Upper lobe of left lung (tissue), 6 donors: ENCODE measurements at regions not wholly inside any gene's neighbourhood (a gene's known extent, or its start where the extent isn't known, plus 50 kb on each side); places are given as distances from the start of the nearest gene placed in this dataset.

ENCODE experiments used
- ATAC-seq, 2 donors: fragments of 200-7000 bp; cut with Tn5 transposase; one replicate each; pipeline ENCODE4 v1.9.1; 2022; ENCODE audit warnings: mild to moderate bottlenecking in 2 of 2, moderate library complexity in 2 of 2; ENCODE audit not compliant: low FRiP score in 2 of 2
- DNase-seq, 2 donors: peaks; one replicate each; pipeline ENCODE4 v3.0.0-alpha.2; 2019 to 2020
- H3K27ac ChIP-seq, 4 donors: fragments of 200-600 bp; sonication (generic); one replicate each; pipeline ENCODE4 v1.5.1; 2016 to 2019
- H3K27me3 ChIP-seq, 4 donors: fragments of 200-600 bp; sonication (generic); one replicate each; pipeline ENCODE4 v1.5.1; 2017 to 2019
- H3K36me3 ChIP-seq, 4 donors: fragments of 200-600 bp; sonication (generic); one replicate each; pipeline ENCODE4 v1.5.1; 2016 to 2019
- H3K4me1 ChIP-seq, 4 donors: fragments of 200-600 bp; sonication (generic); one replicate each; pipeline ENCODE4 v1.5.1; 2018 to 2019
- H3K4me3 ChIP-seq, 4 donors: fragments of 200-600 bp; sonication (generic); one replicate each; pipeline ENCODE4 v1.5.1; 2017 to 2019; ENCODE audit warnings: mild to moderate bottlenecking in 2 of 4, moderate library complexity in 1 of 4
- H3K9me3 ChIP-seq, 4 donors: fragments of 200-600 bp; sonication (generic); one replicate each; pipeline ENCODE4 v1.5.1; 2018 to 2019
- CTCF ChIP-seq, 6 experiments: fragments of 450-650 bp in 4 of 6; fragments of 200-600 bp in 2 of 6; sonication (generic) in 2 of 6; IDR thresholded peaks; one replicate each; pipeline ENCODE4 v1.5.1; 2016 to 2019; ENCODE audit warnings: antibody characterized with exemption in 6 of 6
- EP300 ChIP-seq, 4 donors: sonication (generic); formaldehyde crosslinking; IDR thresholded peaks; one replicate each; pipeline ENCODE4 v1.5.1; 2017; ENCODE audit warnings: antibody characterized with exemption in 4 of 4, control low read depth in 2 of 4
- POLR2A ChIP-seq, 4 donors: fragments of 450-650 bp; IDR thresholded peaks; one replicate each; pipeline ENCODE4 v1.5.1; 2016 to 2017; ENCODE audit warnings: antibody characterized with exemption in 4 of 4, mild to moderate bottlenecking in 2 of 4
- POLR2AphosphoS5 ChIP-seq, 2 donors: sonication (generic); formaldehyde crosslinking; IDR thresholded peaks; one replicate each; pipeline ENCODE4 v1.5.1; 2017; ENCODE audit warnings: antibody characterized with exemption in 2 of 2
- WGBS, 2 donors: methylation state at CpG; one replicate each; pipeline ENCODE4 v1.1.5; 2017 to 2018; 5-methylcytosine and 5-hydroxymethylcytosine counted together
- donor health status: DM: no; HTN: no; CAD: no; lungs with moderate emphysema.
- donor health status: DM: no; HTN: yes; CAD: no; lungs with severe emphysema.

DNA sequence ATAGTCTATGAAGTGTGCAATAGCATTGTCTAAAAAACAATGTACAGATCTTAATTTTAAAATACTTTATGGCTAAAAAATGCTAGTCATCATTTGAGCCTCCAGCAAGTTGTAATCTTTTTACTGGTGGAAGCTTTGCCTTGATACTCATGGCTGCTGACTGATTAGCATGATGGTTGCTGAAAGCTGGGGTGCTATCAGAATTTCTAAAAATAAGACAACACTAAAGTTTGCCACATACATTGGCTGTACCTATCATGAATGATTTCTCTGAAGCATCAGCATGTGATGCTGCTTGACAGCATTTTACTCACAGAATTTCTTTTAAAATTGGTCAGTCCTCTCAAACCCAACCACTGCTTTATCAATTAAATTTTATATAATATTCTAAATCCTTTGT is 101.5 kb upstream of the TMEM168 start:
- H3K9me3 ChIP-seq: no peaks in the 10 kb centered on the region
- TF ChIP-seq CTCF (IDR thresholded peaks at IDR 0.05): no peak
- no peak for TF ChIP-seq POLR2AphosphoS5 (IDR thresholded peaks at IDR 0.05)
- TF ChIP-seq POLR2A (IDR thresholded peaks at IDR 0.05): no peak
- no peak for TF ChIP-seq EP300 (IDR thresholded peaks at IDR 0.05)
- peaks cover 0 to 24% (median 0%) of the 10 kb centered on the region in 4 donors for H3K36me3 ChIP-seq
- no peak overlapping the region for H3K4me3 ChIP-seq
- no peak overlapping the region for H3K27ac ChIP-seq
- DNase-seq (no peak), ATAC-seq (no peak)
- H3K27me3 ChIP-seq: no peaks in the 10 kb centered on the region
- no peaks in the 10 kb centered on the region for H3K4me1 ChIP-seq

DNA sequence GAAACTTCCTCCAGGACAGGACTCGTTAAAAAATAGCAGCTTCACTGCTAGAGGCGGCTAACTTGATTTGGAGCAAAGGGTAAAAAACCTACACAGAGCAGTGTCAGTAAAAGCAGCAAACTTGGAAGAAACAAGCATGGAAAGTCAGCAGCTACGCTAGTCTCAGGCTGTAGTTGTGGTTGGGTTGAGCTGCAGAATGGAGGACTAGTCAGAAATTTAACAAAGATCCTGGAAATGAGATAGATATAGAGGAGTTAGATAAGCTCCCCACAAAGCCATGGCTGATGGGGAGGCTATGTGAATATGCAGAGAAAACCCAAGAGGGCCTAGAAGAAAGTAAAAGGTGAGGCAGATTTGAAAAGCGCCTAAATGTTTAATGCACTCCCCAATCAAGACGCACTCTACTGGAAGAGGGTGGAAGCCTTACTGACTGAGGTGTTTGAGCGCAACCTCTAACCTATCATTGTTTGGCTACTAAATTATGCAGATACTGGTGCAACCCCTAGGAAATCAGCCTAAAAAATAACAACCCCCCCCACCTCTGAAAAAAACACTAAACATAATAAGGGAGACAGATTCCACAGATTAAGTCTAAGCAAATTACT is 99.7 kb upstream of the TMEM168 start:
- no peak overlapping the region for H3K27ac ChIP-seq
- H3K9me3 ChIP-seq: no peaks in the 10 kb centered on the region
- H3K36me3 ChIP-seq: peaks cover 0 to 22% (median 0%) of the 10 kb centered on the region in 4 donors
- 88% methylated on average over 6 of the region's 6 CpGs for WGBS, 2 donors
- no peak for TF ChIP-seq CTCF (IDR thresholded peaks at IDR 0.05)
- TF ChIP-seq POLR2AphosphoS5 (IDR thresholded peaks at IDR 0.05): no peak
- no peak for TF ChIP-seq POLR2A (IDR thresholded peaks at IDR 0.05)
- no peak for TF ChIP-seq EP300 (IDR thresholded peaks at IDR 0.05)
- H3K4me1 ChIP-seq: no peaks in the 10 kb centered on the region
- no peak for ATAC-seq
- no peaks in the 10 kb centered on the region for H3K27me3 ChIP-seq
- no peak for DNase-seq
- H3K4me3 ChIP-seq: no peak overlapping the region

- TF ChIP-seq POLR2AphosphoS5 (IDR thresholded peaks at IDR 0.05): no peak
- no peak for TF ChIP-seq POLR2A (IDR thresholded peaks at IDR 0.05)
- no peak for TF ChIP-seq CTCF (IDR thresholded peaks at IDR 0.05)
- TF ChIP-seq EP300 (IDR thresholded peaks at IDR 0.05): no peak
- Histone ChIP-seq H3K4me1 (no peaks in the 10 kb centered on the region), H3K36me3 (peaks cover 0 to 15% (median 0%) of the 10 kb centered on the region in 4 donors), H3K4me3 (no peak overlapping the region), H3K27me3 (no peaks in the 10 kb centered on the region), H3K27ac (no peak overlapping the region), H3K9me3 (no peaks in the 10 kb centered on the region)
- WGBS, 2 donors: 82 to 89% methylated on average over 2 of the region's 2 CpGs
- ATAC-seq (no peak), DNase-seq (no peak)
Observed at GRCh38 chr7:112889268-112889667, 99.1 kb upstream of the TMEM168 start.

DNA sequence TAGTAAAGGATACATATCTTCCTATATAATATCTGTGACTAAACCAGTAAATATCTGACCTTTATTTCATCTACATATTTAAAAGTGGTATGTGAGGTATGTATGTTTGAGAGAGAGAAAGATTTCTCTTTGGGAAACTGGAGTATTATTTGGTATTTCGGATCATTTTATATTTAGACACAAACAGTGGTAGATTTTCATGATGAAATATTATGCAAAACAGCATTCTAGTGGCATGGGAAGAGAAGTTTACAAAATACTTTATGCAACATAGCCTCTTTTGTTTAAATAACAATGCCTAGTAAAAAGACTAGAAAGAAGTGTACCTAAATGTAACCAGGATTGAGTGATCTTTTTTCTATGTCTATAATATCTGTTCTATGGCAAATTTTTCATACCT is 98.6 kb upstream of the TMEM168 start:
- ATAC-seq: no peak
- TF ChIP-seq EP300 (IDR thresholded peaks at IDR 0.05) (no peak), POLR2A (IDR thresholded peaks at IDR 0.05) (no peak), POLR2AphosphoS5 (IDR thresholded peaks at IDR 0.05) (no peak), CTCF (IDR thresholded peaks at IDR 0.05) (no peak)
- DNase-seq: no peak
- WGBS, 2 donors: 74 to 84% methylated on average over 1 of the region's 1 CpG
- Histone ChIP-seq H3K27me3 (no peaks in the 10 kb centered on the region), H3K27ac (no peak overlapping the region), H3K36me3 (peaks cover 0 to 10% (median 0%) of the 10 kb centered on the region in 4 donors), H3K4me1 (no peaks in the 10 kb centered on the region), H3K9me3 (no peaks in the 10 kb centered on the region), H3K4me3 (no peak overlapping the region)

DNA sequence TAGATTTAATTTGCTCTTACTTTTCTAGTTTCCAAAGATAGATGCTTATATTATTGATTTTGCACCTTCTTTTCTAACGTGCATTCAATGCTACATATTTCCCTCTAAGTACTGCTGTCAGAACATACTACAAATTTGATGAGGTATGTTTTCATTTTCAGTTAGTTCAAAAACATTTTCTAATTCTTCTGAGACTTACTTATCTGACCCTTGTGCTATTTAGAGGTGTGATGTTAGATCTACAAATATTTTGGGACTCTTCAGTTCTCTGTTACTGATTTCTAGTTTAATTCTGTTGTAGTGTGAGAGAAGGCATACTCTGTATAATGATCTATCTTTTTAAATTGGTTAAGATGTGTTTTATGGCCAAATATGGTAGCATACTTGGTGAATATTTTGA is 97.8 kb upstream of the TMEM168 start:
- Histone ChIP-seq H3K36me3 (peaks cover 0 to 2% (median 0%) of the 10 kb centered on the region in 4 donors), H3K4me1 (peaks cover 0 to 2% (median 0%) of the 10 kb centered on the region in 4 donors), H3K9me3 (no peaks in the 10 kb centered on the region), H3K4me3 (no peak overlapping the region), H3K27me3 (no peaks in the 10 kb centered on the region), H3K27ac (no peak overlapping the region)
- DNase-seq (no peak), ATAC-seq (no peak)
- TF ChIP-seq POLR2A (IDR thresholded peaks at IDR 0.05): no peak
- WGBS, 2 donors: 64 to 80% methylated on average over 1 of the region's 1 CpG
